NOMO-1 treated with dmso at 0.1 percent for 144 hours (cell line): ENCODE measurements at regions not wholly inside any gene's neighbourhood (a gene's known extent, or its start where the extent isn't known, plus 50 kb on each side); places are given as distances from the start of the nearest gene placed in this dataset.
A peak's percentile ranks its signal among the peaks of the same experiment; 100 is the strongest.

Source experiments
- DNase-seq: peaks from one replicate; lab custom pipeline; 2025; ENCODE audit not compliant: unreplicated experiment; lab: John Stamatoyannopoulos, UW

- DNase-seq, result no peak
Measured at GRCh38 chr21:15421947-15422346, 307.8 kb upstream of the USP25 start.

DNA sequence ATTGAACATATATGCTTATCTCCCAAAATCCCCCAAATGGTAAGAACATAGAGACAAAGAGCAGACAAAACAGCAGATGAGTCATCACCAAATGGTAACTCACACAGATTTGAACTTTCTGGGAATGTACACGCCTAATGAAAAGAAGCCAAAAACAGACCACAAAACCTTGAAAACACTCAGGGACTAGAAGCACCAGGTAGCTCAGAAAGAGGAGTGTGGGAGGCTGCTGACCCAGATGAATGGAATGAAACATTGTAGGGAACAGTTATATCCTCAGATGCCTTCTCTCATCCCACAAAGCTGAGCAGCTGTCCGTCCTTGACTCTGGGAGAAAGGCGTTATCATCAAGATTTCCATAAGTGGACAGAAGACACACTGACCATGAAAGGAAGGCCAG lies 307.0 kb upstream of the USP25 start:
- no peak for DNase-seq

DNA sequence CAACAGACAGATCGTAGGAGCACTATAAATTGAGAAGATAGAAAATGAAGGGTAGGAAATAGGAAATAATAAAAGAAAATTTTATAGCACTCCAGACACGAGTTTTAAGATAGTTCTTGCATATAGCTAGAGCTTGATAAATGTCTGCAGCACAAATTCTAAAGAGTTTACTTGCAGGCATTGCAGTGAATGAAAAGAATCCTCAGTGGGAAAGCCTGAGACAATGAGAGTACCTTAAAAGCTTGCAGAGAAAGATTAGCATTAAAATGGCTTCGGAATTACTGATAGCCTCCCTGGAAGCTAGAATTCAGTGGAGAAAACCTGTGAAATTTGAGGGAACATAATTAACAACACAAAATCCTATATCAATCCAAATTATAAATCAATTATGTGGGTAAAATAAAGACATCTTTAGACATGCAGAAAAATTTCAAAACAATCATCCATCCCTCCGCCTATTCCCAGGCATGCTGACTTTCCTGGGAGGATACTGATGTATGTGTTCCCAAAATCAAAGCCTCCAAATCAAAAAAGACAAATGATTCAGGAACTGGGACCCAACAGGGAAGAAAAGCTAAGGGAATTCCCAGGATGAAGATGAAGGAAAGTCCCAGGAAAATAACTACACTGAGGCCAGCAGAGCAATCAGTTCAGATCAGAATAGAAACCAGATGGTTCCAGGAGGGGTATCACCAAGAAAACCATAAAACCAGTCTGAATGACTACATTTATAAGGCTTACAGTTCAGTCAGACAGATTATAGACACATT lies 305.9 kb upstream of the USP25 start:
- DNase-seq, result no peak

DNA sequence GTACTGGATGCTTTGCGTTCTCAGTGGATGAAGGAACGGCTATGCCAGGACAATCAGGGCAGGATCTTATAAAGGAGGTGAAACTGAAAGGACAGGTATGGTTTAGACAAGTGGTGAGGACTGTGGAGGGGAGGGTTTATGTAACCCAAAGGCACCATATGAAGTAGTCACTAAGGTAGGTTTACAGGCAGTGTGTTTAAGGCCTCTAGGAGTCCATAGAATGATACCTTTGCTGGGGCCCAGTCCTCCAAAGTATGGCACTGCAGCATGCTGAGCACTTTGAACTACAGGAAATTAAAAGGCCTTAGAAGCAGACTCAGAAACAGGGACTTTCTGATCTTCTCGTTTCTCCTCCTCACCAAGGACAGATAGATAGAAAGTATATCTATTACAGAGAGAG lies 304.7 kb upstream of the USP25 start:
- DNase-seq, result no peak

GRCh38 chr21:15430023-15430422 lies 299.8 kb upstream of the USP25 start:
- no peak for DNase-seq

- DNase-seq, result no peak
Measured at GRCh38 chr21:15430577-15430976, 299.2 kb upstream of the USP25 start.

DNA sequence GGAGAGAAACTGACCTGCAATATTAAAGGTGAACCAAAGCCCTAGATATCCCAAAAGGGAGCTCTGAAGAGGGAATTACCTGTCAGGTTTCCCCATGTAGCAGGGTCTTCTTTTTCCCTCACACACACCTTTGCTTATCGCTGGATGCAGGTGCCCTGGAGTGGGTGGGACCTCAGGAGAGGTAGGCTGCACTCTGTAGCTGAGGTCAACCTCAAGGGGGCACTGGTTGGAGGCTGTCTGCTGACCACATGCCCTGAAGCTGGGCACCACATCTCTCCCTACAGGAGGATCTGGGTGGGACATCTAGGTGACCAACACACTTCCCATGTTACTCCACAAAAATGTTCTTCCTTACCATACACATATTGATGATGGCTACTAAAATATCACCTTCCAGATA lies 298.7 kb upstream of the USP25 start:
- DNase-seq, result no peak

- DNase-seq, result no peak
Measured at GRCh38 chr21:15433091-15433490, 296.7 kb upstream of the USP25 start.

- no peak for DNase-seq
Measured at GRCh38 chr21:15434163-15434905, 295.4 kb upstream of the USP25 start.

GRCh38 chr21:15436031-15436430 lies 293.8 kb upstream of the USP25 start:
- DNase-seq, result no peak

GRCh38 chr21:15437883-15438282 lies 291.9 kb upstream of the USP25 start:
- DNase-seq, result peak; percentile 55

DNA sequence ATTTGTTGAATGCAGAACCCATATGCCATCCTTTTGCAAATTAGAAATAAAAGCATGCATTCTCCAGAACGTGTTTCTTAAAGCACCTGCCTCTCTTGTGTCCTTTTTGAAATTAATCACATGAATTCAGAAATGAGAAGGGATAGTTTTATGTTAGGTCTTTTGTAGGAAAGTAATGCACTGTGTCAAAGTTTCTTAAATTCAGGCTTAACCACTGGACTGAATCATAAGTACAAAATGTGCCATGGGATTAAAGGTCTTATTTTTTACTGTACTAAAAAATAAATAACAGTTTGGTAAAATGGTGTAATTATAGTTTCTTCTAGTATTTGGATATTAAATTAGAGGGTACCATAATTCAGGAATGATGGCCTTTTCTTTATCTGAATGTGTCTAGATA lies 290.1 kb upstream of the USP25 start:
- no peak for DNase-seq

DNA sequence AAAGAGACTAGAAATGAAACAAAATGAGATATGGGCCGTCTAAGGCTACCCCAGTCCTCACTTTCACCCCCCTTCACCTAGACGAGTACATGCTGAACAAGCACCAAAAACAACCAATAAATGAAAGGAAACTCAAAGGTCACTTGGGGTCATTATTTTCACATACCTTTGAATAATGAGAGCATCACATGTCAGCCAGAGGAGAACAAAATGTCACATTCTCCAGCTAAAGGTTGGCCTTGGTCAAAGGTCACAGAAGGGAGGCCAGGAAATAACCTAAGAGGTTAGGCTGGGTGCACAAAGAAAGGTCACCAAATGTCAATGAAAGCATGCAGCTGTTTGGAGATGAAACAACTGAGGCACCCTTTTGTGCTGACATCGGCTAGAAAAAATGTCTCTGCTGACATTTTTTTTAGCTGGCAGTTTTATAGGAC lies 288.7 kb upstream of the USP25 start:
- no peak for DNase-seq

DNA sequence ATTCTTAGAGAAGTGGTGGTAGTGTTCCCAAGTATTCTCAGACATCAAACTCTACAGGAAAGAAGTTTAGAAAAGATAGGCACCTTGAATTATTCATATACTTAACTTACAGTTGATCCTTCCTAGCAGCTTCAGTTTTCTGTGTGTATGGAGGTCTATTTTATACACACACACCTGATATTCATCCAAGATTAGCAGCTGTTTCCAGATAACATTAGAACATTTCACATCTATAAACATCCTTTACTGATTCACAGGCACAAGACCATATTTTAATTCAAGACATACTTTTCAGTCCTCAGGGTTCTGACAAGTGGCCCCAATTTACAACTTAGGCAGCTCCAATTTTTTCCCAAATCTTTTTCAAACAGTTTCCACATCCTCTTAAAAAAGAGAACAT lies 287.8 kb upstream of the USP25 start:
- no peak for DNase-seq

DNA sequence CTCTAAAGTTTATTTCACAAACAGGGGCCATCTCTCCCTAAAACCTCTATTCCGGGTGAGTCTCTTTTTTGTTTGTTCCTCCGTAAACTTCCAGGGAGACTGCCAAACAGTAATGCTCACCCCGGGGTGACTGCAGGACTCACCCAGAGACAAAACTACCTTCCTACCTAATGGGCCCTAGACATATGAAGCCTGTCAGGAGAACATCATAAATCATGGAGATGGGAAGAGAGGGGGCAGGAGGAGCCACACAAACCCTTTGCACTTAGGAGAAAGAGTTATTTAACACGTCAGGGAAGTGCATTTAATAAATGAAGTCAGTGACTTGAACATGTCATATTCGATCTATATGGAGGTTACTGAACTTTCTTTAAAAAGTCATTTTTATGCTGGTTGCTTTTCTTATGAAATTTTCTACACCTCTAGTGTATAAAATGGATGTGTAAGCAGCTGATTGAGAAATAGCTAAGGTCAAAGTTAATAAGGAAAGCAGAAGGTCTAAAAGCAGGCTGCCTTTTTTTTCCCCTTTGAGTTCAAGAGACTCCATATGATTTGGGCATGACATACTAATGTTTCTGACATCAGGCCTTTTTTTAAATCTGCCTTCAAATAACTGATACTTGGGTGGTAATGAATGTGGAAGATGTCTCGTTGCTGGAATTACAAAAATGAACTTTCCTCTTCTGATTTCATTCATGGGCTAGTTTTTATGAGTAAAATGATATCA lies 286.9 kb upstream of the USP25 start:
- DNase-seq, result no peak

GRCh38 chr21:15443740-15444117 lies 286.1 kb upstream of the USP25 start:
- no peak for DNase-seq

DNA sequence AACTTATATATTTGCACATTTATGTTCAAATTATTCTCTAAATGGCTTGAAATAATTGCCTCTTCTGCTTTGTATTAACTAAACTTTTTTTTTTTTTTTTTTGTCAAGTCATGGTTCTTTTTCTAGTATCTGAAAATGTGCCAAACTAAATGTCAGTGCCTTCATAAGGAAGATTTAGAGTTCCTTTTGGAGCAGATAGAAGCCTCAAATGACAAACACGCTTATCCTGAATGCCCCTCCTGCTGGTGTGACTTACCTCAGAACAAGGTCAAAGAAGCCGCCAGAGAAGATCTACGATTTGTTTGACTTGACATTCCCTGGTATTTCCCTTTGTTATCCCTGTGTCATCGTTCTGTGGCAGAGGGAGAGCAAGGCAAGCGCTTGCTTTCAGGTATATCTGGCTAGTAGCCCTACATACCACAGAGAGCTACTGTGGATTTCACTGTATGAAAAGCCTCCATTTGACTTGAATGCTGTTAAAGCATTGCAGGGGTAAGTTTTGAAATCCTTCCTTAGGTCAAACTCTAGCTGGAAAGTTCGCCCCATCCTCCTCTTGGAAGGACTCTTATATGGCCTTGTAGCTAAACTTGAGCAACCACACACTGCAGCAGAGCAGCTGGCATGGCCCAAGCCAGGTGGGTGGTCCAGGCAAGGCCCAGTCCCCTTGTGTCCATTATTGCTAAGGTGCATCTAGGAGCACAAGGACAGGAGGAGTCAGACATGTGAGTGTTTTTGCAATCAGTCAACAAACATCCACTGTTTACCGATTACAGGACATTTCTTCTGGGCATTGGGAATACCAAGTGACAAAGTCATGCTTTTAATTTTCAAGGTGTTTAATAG lies 285.4 kb upstream of the USP25 start:
- DNase-seq, result no peak

- DNase-seq, result peak; percentile 43
Measured at GRCh38 chr21:15445327-15445726, 284.5 kb upstream of the USP25 start.

DNA sequence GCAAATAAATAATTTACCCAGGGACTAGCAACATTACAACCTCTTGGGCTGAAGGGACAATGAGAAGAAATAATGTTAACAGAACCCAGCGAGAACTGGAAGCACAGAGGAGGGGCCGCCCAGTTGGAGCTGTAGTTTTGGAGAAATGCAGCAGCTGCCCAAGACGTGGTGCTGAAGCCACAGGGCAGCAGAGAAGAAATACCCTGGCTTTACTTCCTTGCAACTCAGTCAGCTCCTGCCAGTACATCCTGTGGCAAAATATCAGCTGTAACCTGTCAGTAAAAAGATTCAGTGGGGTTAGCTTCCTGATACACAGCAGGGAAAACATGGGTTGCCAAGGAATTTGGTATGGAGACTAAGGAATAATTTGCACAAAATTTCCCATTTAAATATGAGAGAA lies 283.6 kb upstream of the USP25 start:
- DNase-seq, result no peak

DNA sequence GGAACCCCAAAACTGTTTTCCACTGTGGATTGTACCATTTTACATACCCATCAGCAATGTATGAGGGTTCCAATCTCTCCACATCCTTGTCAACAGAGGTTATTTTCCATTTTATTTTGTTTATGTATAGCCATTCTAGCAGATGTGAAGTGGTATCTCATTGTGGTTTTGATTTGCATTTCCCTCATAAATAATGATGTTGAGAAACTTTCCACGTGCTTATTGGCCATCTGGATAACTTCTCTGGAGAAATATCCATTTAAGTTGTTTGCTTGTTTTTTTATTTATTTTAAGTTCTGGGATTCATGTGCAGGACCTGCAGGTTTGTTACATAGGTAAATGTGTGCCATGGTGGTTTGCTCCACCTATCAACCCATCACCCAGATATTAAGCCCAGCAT lies 280.2 kb upstream of the USP25 start:
- DNase-seq, result no peak

DNA sequence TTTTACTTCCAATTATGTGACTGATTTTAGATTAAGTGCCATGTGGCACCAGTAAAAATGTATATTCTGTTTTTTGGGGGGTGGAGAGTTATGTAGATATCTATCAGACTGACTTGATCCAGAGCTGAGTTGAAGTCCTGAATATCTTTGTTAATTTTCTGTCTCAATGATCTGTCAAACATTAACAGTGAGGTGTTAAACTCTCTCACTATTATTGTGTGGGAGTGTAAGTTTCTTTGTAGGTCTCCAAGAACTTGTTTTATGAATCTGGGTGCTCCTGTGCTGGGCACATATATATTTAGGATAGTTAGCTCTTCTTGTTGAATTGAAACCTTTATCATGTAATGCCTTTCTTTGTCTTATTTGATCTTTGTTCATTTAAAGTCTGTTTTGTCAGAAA lies 276.5 kb upstream of the USP25 start:
- DNase-seq, result no peak
